H9 (cell line): ENCODE measurements at regions not wholly inside any gene's neighbourhood (a gene's known extent, or its start where the extent isn't known, plus 50 kb on each side); places are given as distances from the start of the nearest gene placed in this dataset.

Source experiments
- DNase-seq: peaks from one replicate; pipeline ENCODE4 v3.0.0-alpha.2; 2017
- H2AFZ ChIP-seq: one replicate; pipeline ENCODE4 v1.6.1; 2013; ENCODE audit warnings: mild to moderate bottlenecking, low read length, control low read depth, moderate library complexity
- H2AK5ac ChIP-seq: 2 replicates; pipeline ENCODE4 v1.6.1; 2013; ENCODE audit warnings: low read length, control low read depth, mixed read lengths; ENCODE audit not compliant: insufficient read length
- H2BK120ac ChIP-seq: one replicate; pipeline ENCODE4 v1.6.1; 2013; ENCODE audit warnings: low read depth, mild to moderate bottlenecking, low read length, control low read depth, inconsistent platforms; ENCODE audit not compliant: poor library complexity, severe bottlenecking
- H2BK12ac ChIP-seq: 2 replicates; pipeline ENCODE4 v1.6.1; 2013; ENCODE audit warnings: low read length, control low read depth, mixed read lengths, low read depth; ENCODE audit not compliant: insufficient read length
- H2BK15ac ChIP-seq: 2 replicates; pipeline ENCODE4 v1.6.1; 2013; ENCODE audit warnings: low read depth, low read length, control low read depth
- H2BK20ac ChIP-seq: one replicate; pipeline ENCODE4 v1.6.1; 2013; ENCODE audit warnings: low read depth, mild to moderate bottlenecking, low read length, control low read depth, inconsistent platforms; ENCODE audit not compliant: poor library complexity, severe bottlenecking
- H2BK5ac ChIP-seq: 2 replicates; pipeline ENCODE4 v1.6.1; 2013; ENCODE audit warnings: low read length, control low read depth, mixed read lengths; ENCODE audit not compliant: insufficient read length
- H3K14ac ChIP-seq: 2 replicates; pipeline ENCODE4 v1.6.1; 2013; ENCODE audit warnings: low read length, control low read depth; ENCODE audit not compliant: insufficient read depth
- H3K18ac ChIP-seq: 2 replicates; pipeline ENCODE4 v1.6.1; 2013; ENCODE audit warnings: low read depth, mild to moderate bottlenecking, mixed read lengths, low read length, control low read depth; ENCODE audit not compliant: insufficient read length
- H3K23ac ChIP-seq: 2 replicates; pipeline ENCODE4 v1.6.1; 2013; ENCODE audit warnings: low read length, control low read depth, mixed read lengths, low read depth; ENCODE audit not compliant: insufficient read length
- H3K23me2 ChIP-seq: 2 replicates; pipeline ENCODE4 v1.6.1; 2013; ENCODE audit warnings: low read depth, mild to moderate bottlenecking, mixed read lengths, low read length, control low read depth; ENCODE audit not compliant: insufficient read length, poor library complexity, severe bottlenecking
- H3K27ac ChIP-seq: 2 replicates; pipeline ENCODE4 v1.5.1; 2013; ENCODE audit warnings: low read length, control low read depth, mixed read lengths, low read depth; ENCODE audit not compliant: insufficient read length
- H3K27me3 ChIP-seq: 2 replicates; pipeline ENCODE4 v1.6.1; 2013; ENCODE audit warnings: low read length, control low read depth, inconsistent platforms; ENCODE audit not compliant: insufficient read depth
- H3K4ac ChIP-seq: 2 replicates; pipeline ENCODE4 v1.6.1; 2013; ENCODE audit warnings: low read depth, mild to moderate bottlenecking, control low read depth, inconsistent platforms, low read length, moderate library complexity
- H3K4me1 ChIP-seq: 2 replicates; pipeline ENCODE4 v1.6.1; 2013; ENCODE audit warnings: low read length, control low read depth, inconsistent platforms; ENCODE audit not compliant: insufficient read depth
- H3K4me2 ChIP-seq: 2 replicates; pipeline ENCODE4 v1.6.1; 2013; ENCODE audit warnings: low read length, control low read depth, mixed read lengths; ENCODE audit not compliant: insufficient read length, insufficient read depth
- H3K56ac ChIP-seq: 2 replicates; pipeline ENCODE4 v1.6.1; 2013; ENCODE audit warnings: low read depth, mild to moderate bottlenecking, mixed read lengths, low read length, control low read depth; ENCODE audit not compliant: insufficient read length
- H3K79me1 ChIP-seq: 2 replicates; pipeline ENCODE4 v1.6.1; 2013; ENCODE audit warnings: low read depth, mild to moderate bottlenecking, moderate library complexity, low read length, control low read depth, inconsistent platforms; ENCODE audit not compliant: insufficient read depth, poor library complexity, severe bottlenecking
- H3K79me2 ChIP-seq: 2 replicates; pipeline ENCODE4 v1.6.1; 2013; ENCODE audit warnings: low read length, control low read depth, inconsistent platforms; ENCODE audit not compliant: insufficient read depth
- H3K9ac ChIP-seq: 2 replicates; pipeline ENCODE4 v1.6.1; 2013; ENCODE audit warnings: low read length, control low read depth, mixed read lengths; ENCODE audit not compliant: insufficient read length; ENCODE audit errors: extremely low read depth
- H3K9me3 ChIP-seq: one replicate; pipeline ENCODE4 v1.6.1; 2013; ENCODE audit warnings: low read depth, low read length, inconsistent platforms; ENCODE audit not compliant: control insufficient read depth
- H3T11ph ChIP-seq: one replicate; pipeline ENCODE4 v1.6.1; 2013; ENCODE audit warnings: mild to moderate bottlenecking, low read length, control low read depth, inconsistent platforms
- H4K20me1 ChIP-seq: one replicate; pipeline ENCODE4 v1.6.1; 2013; ENCODE audit not compliant: control insufficient read depth, insufficient read length, insufficient read depth
- H4K5ac ChIP-seq: 2 replicates; pipeline ENCODE4 v1.6.1; 2013; ENCODE audit warnings: low read depth, mild to moderate bottlenecking, mixed read lengths, low read length, control low read depth; ENCODE audit not compliant: insufficient read length
- H4K8ac ChIP-seq: replicated peaks from 2 replicates; pipeline ENCODE4 v1.6.1; 2013; ENCODE audit warnings: low read length, control low read depth, mixed read lengths, low read depth; ENCODE audit not compliant: insufficient read length
- H4K91ac ChIP-seq: 2 replicates; pipeline ENCODE4 v1.6.1; 2013; ENCODE audit warnings: low read depth, mild to moderate bottlenecking, moderate library complexity, mixed read lengths, low read length, control low read depth; ENCODE audit not compliant: insufficient read length
- H3K27ac Mint-ChIP-seq, 3 experiments: 2 replicates in 2 of 3; 3 replicates in 1 of 3; pipeline ENCODE4 v1.8.0; 2020 to 2021; ENCODE audit warnings: mixed read lengths in 3 of 3, mild to moderate bottlenecking in 1 of 3, moderate library complexity in 1 of 3
- H3K27me3 Mint-ChIP-seq: 2 replicates; pipeline ENCODE4 v1.8.0; 2021; ENCODE audit warnings: low read depth, mild to moderate bottlenecking, moderate library complexity, mixed read lengths
- H3K36me3 Mint-ChIP-seq, 3 experiments: 2 replicates in 2 of 3; 3 replicates in 1 of 3; pipeline ENCODE4 v1.8.0; 2020 to 2021; ENCODE audit warnings: low read depth in 3 of 3, mixed read lengths in 3 of 3; ENCODE audit not compliant: insufficient read depth in 1 of 3
- H3K4me1 Mint-ChIP-seq, 2 experiments: 2 replicates each; pipeline ENCODE4 v1.8.0; 2020; ENCODE audit warnings: mixed read lengths in 2 of 2
- H3K4me3 Mint-ChIP-seq, 2 experiments: 2 replicates in 1 of 2; 3 replicates in 1 of 2; pipeline ENCODE4 v1.8.0; 2020 to 2021; ENCODE audit warnings: mild to moderate bottlenecking in 2 of 2, mixed read lengths in 2 of 2, moderate library complexity in 1 of 2
- H3K9me3 Mint-ChIP-seq, 2 experiments: 2 replicates in 1 of 2; 3 replicates in 1 of 2; pipeline ENCODE4 v1.8.0; 2020; ENCODE audit warnings: mild to moderate bottlenecking in 2 of 2, mixed read lengths in 2 of 2, moderate library complexity in 1 of 2
- WGBS: extraction: QIAGEN DNeasy Blood & Tissue Kit; methylation state at CpG from one replicate; pipeline ENCODE4 v1.1.7; 2013; ENCODE audit warnings: missing lambda C conversion rate, low lambda C conversion rate, mixed read lengths; ENCODE audit not compliant: insufficient read length; ENCODE audit errors: extremely low coverage; 5-methylcytosine and 5-hydroxymethylcytosine counted together
- TF ChIP-seq, protein P1 (sequence below): fragments of 200-600 bp; sonication (generic); conservative IDR thresholded peaks from 3 replicates; pipeline ENCODE4 v1.8.0; 2021; ENCODE audit warnings: antibody characterized with exemption, mild to moderate bottlenecking

- Mint-ChIP-seq H3K4me3 (no peak overlapping the region), H3K4me1 (peaks cover 37 to 38% of the 10 kb centered on the region in 2 experiments), H3K36me3 (no peaks in the 10 kb centered on the region), H3K9me3 (no peaks in the 10 kb centered on the region), H3K27me3 (no peaks in the 10 kb centered on the region), H3K27ac (0 out of 7 replicates have a peak overlapping the region, but pooled peaks of 1 of the 3 experiments have one; percentile 40)
- Histone ChIP-seq H2BK120ac (no peak overlapping the region), H3K27me3 (no peaks in the 10 kb centered on the region), H3K4me1 (no peaks in the 10 kb centered on the region), H3K14ac (no peak overlapping the region), H4K91ac (no peak overlapping the region), H3T11ph (no peak overlapping the region), H3K4me2 (no peak overlapping the region), H2BK20ac (no peak overlapping the region), H3K18ac (no peak overlapping the region), H3K9me3 (no peaks in the 10 kb centered on the region), H2BK5ac (no peak overlapping the region), H3K23me2 (no peaks in the 10 kb centered on the region), H4K5ac (no peak overlapping the region), H3K79me1 (no peaks in the 10 kb centered on the region), H2BK15ac (no peak overlapping the region), H4K8ac (no peak overlapping the region), H2BK12ac (no peak overlapping the region), H3K9ac (no peak overlapping the region), H4K20me1 (no peaks in the 10 kb centered on the region), H3K4ac (no peak overlapping the region), H2AFZ (no peak overlapping the region), H3K56ac (no peak overlapping the region), H3K27ac (no peak overlapping the region), H3K79me2 (no peaks in the 10 kb centered on the region), H3K23ac (no peak overlapping the region), H2AK5ac (no peak overlapping the region)
- DNase-seq = no peak
- TF ChIP-seq, protein P1, sequence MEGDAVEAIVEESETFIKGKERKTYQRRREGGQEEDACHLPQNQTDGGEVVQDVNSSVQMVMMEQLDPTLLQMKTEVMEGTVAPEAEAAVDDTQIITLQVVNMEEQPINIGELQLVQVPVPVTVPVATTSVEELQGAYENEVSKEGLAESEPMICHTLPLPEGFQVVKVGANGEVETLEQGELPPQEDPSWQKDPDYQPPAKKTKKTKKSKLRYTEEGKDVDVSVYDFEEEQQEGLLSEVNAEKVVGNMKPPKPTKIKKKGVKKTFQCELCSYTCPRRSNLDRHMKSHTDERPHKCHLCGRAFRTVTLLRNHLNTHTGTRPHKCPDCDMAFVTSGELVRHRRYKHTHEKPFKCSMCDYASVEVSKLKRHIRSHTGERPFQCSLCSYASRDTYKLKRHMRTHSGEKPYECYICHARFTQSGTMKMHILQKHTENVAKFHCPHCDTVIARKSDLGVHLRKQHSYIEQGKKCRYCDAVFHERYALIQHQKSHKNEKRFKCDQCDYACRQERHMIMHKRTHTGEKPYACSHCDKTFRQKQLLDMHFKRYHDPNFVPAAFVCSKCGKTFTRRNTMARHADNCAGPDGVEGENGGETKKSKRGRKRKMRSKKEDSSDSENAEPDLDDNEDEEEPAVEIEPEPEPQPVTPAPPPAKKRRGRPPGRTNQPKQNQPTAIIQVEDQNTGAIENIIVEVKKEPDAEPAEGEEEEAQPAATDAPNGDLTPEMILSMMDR = no peak
- no CpG with 5 or more reads among the region's 6 CpGs for WGBS
These were observed 402.9 kb upstream of the CITED2 start for GRCh38 chr6:139777202-139777970.
